Panc1 (cell line): ENCODE measurements at regions not wholly inside any gene's neighbourhood (a gene's known extent, or its start where the extent isn't known, plus 50 kb on each side); places are given as distances from the start of the nearest gene placed in this dataset.

Source experiments
- POLR2AphosphoS5 ChIP-seq: IDR thresholded peaks from 2 replicates; pipeline ENCODE4 v1.6.1; 2012; ENCODE audit warnings: mild to moderate bottlenecking, low read depth, low read length, moderate library complexity
- TCF7L2 ChIP-seq: IDR thresholded peaks from 2 replicates; pipeline ENCODE4 v1.6.1; 2011; ENCODE audit warnings: mild to moderate bottlenecking, low read depth, low read length, inconsistent platforms
- TF ChIP-seq, protein P1 (sequence below): fragments of 450-650 bp; IDR thresholded peaks from 2 replicates; pipeline ENCODE4 v1.5.1; 2017; ENCODE audit warnings: mild to moderate bottlenecking

DNA sequence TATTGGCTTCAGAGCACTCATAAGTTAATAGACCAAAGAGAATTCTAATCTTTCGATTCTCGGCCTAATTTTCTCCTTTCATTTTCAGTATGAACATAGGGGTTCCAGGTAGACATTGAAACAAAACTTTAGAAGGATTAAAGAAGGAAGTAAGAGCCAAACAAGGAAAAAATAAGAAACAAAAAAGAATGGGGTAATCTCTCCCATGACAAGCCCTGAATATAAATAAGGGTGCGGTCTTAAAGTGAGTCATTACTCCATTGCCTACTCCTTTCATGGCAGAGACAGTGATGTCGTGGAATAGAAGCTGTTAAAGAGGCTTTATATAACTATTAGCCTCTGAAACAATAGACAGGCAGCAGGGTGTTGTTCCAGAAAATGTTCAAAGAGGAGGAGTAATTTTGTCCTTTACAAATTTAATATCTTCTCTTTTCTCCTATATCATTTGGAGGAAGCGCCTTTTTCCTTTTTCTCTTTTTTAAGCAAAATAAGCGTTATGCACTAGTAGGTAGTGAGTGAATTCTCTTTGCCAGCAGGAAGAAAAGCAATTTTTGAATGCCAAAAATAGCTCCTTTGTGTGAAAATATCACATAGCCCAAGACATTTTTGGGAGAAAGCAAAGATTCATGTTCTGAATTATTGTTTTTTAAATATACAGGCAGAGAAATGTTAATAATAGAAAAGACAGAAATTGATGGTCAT, 607.9 kb upstream of the KCNMB2 start:
- TF ChIP-seq TCF7L2 = no peak
- TF ChIP-seq, protein P1, sequence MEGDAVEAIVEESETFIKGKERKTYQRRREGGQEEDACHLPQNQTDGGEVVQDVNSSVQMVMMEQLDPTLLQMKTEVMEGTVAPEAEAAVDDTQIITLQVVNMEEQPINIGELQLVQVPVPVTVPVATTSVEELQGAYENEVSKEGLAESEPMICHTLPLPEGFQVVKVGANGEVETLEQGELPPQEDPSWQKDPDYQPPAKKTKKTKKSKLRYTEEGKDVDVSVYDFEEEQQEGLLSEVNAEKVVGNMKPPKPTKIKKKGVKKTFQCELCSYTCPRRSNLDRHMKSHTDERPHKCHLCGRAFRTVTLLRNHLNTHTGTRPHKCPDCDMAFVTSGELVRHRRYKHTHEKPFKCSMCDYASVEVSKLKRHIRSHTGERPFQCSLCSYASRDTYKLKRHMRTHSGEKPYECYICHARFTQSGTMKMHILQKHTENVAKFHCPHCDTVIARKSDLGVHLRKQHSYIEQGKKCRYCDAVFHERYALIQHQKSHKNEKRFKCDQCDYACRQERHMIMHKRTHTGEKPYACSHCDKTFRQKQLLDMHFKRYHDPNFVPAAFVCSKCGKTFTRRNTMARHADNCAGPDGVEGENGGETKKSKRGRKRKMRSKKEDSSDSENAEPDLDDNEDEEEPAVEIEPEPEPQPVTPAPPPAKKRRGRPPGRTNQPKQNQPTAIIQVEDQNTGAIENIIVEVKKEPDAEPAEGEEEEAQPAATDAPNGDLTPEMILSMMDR = no peak
- TF ChIP-seq POLR2AphosphoS5 = no peak
